Keratinocyte (primary cell): ENCODE measurements at regions not wholly inside any gene's neighbourhood (a gene's known extent, or its start where the extent isn't known, plus 50 kb on each side); places are given as distances from the start of the nearest gene placed in this dataset.

ENCODE experiments used
- EZH2 ChIP-seq: IDR thresholded peaks from one replicate; pipeline ENCODE4 v1.6.1; 2012; ENCODE audit warnings: inconsistent platforms, mild to moderate bottlenecking, low read length, moderate library complexity
- TF ChIP-seq, protein P1 (sequence below), 3 experiments: IDR thresholded peaks in 1 of 3; conservative IDR thresholded peaks in 1 of 3; optimal IDR thresholded peaks in 1 of 3; 2 replicates in 2 of 3; 3 replicates in 1 of 3; pipeline versions ENCODE3 to v1.5.1; 2011; ENCODE audit warnings: low read length in 3 of 3, mild to moderate bottlenecking in 3 of 3, moderate library complexity in 2 of 3, control low read depth in 1 of 3, inconsistent platforms in 1 of 3; ENCODE audit not compliant: insufficient read depth in 2 of 3; ENCODE audit errors: extremely low read depth in 1 of 3

DNA sequence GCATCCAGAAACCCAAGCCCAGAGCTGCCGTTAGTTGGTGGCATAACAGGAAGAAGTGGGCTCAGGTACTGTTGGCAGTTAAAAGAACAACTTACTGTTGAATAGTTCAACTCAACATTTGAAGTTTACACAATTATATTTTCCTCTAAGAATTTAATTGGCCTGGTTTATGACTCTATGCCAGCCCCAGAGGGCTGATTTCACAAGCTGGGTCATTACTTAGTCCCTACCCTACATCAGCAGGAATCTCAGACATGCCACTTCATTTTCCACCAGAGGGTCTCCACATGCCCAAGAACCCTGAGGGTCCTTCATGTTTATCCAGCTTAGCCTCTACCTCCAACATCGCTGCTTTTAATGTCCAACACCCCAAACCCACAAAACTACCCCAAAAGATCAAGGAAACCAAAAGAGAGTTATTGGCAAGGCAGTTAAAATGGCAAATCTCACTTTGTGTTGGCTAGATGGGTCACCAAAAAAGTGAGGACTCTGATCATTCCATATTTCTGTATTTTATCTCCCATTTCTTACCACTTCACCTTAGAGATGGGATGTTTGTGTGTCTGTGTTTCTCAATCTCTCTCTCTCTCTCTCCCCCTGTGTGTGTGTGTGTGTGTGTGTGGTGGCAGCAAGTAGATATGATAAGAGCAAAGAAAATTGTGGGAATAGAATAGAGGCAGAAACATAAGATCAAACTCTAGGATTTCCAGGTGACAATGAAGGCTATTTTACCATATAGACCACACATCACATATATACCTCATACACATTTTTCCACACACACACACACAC, 112.5 kb upstream of the TBX18 start:
- no peak for TF ChIP-seq EZH2
- TF ChIP-seq, protein P1, sequence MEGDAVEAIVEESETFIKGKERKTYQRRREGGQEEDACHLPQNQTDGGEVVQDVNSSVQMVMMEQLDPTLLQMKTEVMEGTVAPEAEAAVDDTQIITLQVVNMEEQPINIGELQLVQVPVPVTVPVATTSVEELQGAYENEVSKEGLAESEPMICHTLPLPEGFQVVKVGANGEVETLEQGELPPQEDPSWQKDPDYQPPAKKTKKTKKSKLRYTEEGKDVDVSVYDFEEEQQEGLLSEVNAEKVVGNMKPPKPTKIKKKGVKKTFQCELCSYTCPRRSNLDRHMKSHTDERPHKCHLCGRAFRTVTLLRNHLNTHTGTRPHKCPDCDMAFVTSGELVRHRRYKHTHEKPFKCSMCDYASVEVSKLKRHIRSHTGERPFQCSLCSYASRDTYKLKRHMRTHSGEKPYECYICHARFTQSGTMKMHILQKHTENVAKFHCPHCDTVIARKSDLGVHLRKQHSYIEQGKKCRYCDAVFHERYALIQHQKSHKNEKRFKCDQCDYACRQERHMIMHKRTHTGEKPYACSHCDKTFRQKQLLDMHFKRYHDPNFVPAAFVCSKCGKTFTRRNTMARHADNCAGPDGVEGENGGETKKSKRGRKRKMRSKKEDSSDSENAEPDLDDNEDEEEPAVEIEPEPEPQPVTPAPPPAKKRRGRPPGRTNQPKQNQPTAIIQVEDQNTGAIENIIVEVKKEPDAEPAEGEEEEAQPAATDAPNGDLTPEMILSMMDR (optimal IDR thresholded peaks at IDR 0.05 in 1 of 3, IDR thresholded peaks at IDR 0.05 in 1 of 3, conservative IDR thresholded peaks at IDR 0.05 in 1 of 3; ENCODE audit: extremely low read depth in 1 of 3, insufficient read depth in 2 of 3, low read length in 3 of 3) = no peak
